ENCODE measurements at regions not wholly inside any gene's neighbourhood (a gene's known extent, or its start where the extent isn't known, plus 50 kb on each side); places are given as distances from the start of the nearest gene placed in this dataset.

- TF ChIP-seq CTCF (IDR thresholded peaks at IDR 0.05; ENCODE audit: low read length) (no peak), EZH2 (optimal IDR thresholded peaks at IDR 0.05; ENCODE audit: low read depth, low read length) (no peak), EZH2phosphoT487 (IDR thresholded peaks at IDR 0.05; ENCODE audit: low read length) (no peak)
These were observed 393.9 kb downstream of the BCL11A start for GRCh38 chr2:60159519-60159918.

Measured in MM.1S (cell line).